ENCODE measurements at regions not wholly inside any gene's neighbourhood (a gene's known extent, or its start where the extent isn't known, plus 50 kb on each side); places are given as distances from the start of the nearest gene placed in this dataset.

- intact Hi-C loops (cut with micrococcal nuclease; ENCODE audit: unreplicated experiment) = no loop called here
- FAIRE-seq = no peak
- Histone ChIP-seq H2AFZ (ENCODE audit: control insufficient read depth, low read depth, low read length) (no peak overlapping the region), H3K27me3 (replicated peaks in 1 of 2; ENCODE audit: control insufficient read depth in 2 of 2, insufficient read depth in 2 of 2, low read length in 1 of 2) (no peaks in the 10 kb centered on the region; a peak in 1 of 4 replicates), H3K9me3 (replicated peaks; ENCODE audit: control insufficient read depth, insufficient read depth, low read length) (no peaks in the 10 kb centered on the region), H3K27ac (ENCODE audit: control insufficient read depth, insufficient read depth) (no peak overlapping the region), H3K4me3 (no peak overlapping the region), H3K79me2 (ENCODE audit: control insufficient read depth, insufficient read depth, low read length) (no peaks in the 10 kb centered on the region), H3K9ac (ENCODE audit: control insufficient read depth, insufficient read depth, low read length) (no peak overlapping the region), H3K4me2 (ENCODE audit: control insufficient read depth, insufficient read depth) (no peak overlapping the region), H3K4me1 (ENCODE audit: control insufficient read depth, insufficient read depth, low read length) (no peaks in the 10 kb centered on the region), H4K20me1 (ENCODE audit: control insufficient read depth, insufficient read depth) (no peaks in the 10 kb centered on the region; the same call in 1 of the 2 replicates), H3K36me3 (ENCODE audit: control insufficient read depth in 2 of 2, insufficient read depth in 2 of 2, low read length in 1 of 2) (no peaks in the 10 kb centered on the region)
- CTCF ChIA-PET = no interaction called here
- no peak for ATAC-seq
- BruUV-seq (replicated peaks) = no TSS peak
- in situ Hi-C loops (cut with MboI) = no loop called here
- POLR2A ChIA-PET = no interaction called here
- SMC1A ChIA-PET (ENCODE audit: uncharacterized antibody, unreplicated experiment) = no interaction called here
- RAD21 ChIA-PET (ENCODE audit: unreplicated experiment) = no interaction called here
- no peak for DNase-seq (ENCODE audit: low read depth, low spot score)
- TF ChIP-seq IRF5 (IDR thresholded peaks at IDR 0.05; ENCODE audit: borderline replicate concordance) = no peak
- TF ChIP-seq E4F1 (IDR thresholded peaks at IDR 0.05; ENCODE audit: borderline replicate concordance, partially characterized antibody) = no peak
- TF ChIP-seq ATF7 (IDR thresholded peaks at IDR 0.05; ENCODE audit: low read depth) = 0 out of 2 replicates have a peak, but pooled peaks have one; percentile 12
- no peak for TF ChIP-seq KDM1A (IDR thresholded peaks at IDR 0.05; ENCODE audit: borderline replicate concordance)
- TF ChIP-seq SP1 (IDR thresholded peaks at IDR 0.05; ENCODE audit: low read depth, low read length) = no peak
These were observed 505.5 kb upstream of the COX7C start for GRCh38 chr5:86112249-86112648.
